AML-193 (cell line): ENCODE measurements at regions not wholly inside any gene's neighbourhood (a gene's known extent, or its start where the extent isn't known, plus 50 kb on each side); places are given as distances from the start of the nearest gene placed in this dataset.
"Not testable (repeated sequence)": the region's sequence is repeated elsewhere in the genome, so short reads cannot be mapped to it uniquely, and the experiment has no call there.

ENCODE experiments used
- DNase-seq, 2 experiments: peaks; one replicate each; lab custom pipeline; 2025; lab: John Stamatoyannopoulos, UW

- DNase-seq = no peak
Measured at GRCh38 chr6:154602296-154602695, 91.8 kb upstream of the CNKSR3 start.

- DNase-seq = no peak
Measured at GRCh38 chr6:154602708-154603107, 92.2 kb upstream of the CNKSR3 start.

- no peak for DNase-seq
Measured at GRCh38 chr6:154604119-154604518, 93.6 kb upstream of the CNKSR3 start.

GRCh38 chr6:154605178-154605881 lies 94.8 kb upstream of the CNKSR3 start:
- no peak for DNase-seq

DNA sequence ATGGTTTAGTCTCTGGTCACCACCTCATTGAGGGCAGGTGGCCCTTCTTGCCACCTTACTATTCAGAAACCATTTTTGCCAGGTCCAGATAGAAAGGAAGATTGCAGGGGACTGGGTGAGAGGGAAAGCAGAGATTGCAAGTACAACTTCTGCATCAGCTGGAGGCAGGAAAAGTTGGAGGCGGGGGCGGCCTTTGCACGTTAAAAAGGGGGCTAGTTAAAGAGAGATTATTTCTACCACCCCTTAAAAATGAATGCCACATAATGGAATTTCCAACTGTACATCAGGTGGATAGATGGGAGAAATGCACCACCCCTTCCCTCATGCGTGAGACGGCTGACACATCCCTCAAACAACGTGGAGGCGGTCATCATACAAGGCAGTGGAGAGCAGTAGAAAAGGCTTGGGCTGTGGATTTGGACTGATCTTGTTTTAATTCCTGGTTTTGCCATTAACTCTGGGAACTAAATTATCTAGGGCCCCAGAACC lies 95.4 kb upstream of the CNKSR3 start:
- DNase-seq = no peak

DNA sequence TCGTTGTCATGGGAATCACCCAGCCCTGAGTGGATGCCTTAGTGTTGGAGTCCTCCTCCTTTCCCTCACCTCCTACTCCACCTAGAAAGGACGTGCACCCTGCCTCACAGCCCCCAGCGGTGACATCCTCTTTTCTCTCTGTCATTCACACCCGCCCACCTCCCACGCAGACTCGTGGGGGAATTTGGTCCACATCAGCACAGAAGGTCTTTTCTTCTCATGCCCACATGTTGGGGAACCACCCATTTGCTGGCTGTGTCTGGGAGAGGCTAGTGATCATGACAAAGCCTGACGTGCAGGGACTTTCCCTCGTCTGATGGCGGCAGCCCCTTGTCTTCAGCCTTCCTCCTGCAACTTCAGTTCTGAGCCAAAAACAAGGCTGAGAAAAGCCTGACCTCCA lies 96.0 kb upstream of the CNKSR3 start:
- DNase-seq = no peak

DNA sequence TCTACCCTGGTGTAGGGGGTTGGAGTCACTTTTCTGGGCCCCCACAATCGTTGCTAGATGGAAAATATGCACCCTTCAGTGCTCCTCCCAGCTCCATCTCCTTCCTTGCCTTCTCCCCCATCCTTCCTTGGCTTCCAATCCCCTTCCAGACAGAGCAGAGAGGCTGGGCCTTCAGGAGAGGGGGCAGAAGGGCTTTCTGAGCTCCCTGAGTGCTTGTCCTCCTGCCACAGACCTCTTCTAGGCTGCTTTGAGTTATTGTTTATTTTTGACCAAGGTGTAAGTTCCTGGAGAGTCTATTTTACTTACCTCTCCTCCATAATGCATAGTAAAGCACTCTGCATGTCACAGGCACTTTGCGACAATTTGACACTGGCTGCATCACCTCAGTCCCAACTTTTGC lies 96.4 kb upstream of the CNKSR3 start:
- no peak for DNase-seq

DNA sequence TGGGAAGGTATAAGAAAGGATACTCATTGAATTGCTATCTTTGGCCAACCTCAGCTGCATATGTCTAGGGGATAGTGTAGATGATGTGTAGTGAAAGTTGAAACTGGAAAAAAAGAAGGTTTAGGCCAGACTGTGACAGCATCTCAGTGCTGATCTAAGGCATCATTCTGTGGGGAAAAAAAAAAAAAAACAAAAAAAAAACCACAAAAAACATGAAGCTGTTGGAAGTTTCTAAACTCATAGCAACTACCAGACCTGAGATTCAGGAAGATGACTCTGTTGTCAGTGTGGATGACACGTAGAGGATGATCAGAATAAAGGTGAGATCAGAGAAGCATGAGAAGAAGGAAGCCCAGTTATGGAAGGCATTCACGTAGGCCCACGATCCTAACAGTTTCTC lies 100.8 kb upstream of the CNKSR3 start:
- no peak for DNase-seq

DNA sequence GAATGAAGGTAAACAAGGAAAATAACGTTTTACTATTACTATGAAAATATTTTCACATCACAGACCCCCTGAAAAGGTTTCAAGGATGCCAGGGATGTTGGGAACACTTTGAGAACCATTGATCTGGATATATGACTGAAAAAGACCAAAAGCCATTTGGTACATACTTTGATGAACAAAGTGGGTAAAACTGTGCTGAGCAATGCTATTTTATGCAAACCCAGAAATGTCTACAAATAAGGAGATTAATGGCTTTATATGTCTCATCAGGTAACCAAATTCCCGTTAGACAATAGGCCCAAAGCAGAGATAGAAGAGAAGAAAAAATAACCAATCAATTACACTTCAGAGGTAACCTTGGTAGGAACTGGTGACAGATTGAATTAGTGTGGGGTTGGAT lies 101.4 kb upstream of the CNKSR3 start:
- no peak for DNase-seq

GRCh38 chr6:154613137-154613676 lies 102.7 kb upstream of the CNKSR3 start:
- no peak for DNase-seq

DNA sequence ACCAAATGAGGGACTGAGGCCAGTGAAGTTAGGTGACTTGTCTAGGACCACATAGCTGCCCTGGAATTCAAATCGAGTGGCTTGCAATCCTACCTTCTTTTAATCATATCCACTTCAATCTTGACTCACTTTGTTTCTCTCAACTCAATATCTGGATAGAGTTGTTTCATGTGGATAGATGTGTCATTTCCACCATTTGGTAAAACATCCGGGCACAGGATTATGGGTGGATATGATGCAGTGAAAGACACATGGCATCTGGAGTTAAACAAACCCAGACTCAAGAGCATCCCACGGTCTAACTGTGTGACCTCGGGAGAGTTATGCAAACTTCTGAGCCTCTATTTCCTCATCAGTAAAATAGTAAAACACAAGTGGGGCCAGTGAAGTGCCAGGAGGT lies 103.6 kb upstream of the CNKSR3 start:
- DNase-seq = no peak

- DNase-seq = no peak
Measured at GRCh38 chr6:154614641-154615040, 104.2 kb upstream of the CNKSR3 start.

DNA sequence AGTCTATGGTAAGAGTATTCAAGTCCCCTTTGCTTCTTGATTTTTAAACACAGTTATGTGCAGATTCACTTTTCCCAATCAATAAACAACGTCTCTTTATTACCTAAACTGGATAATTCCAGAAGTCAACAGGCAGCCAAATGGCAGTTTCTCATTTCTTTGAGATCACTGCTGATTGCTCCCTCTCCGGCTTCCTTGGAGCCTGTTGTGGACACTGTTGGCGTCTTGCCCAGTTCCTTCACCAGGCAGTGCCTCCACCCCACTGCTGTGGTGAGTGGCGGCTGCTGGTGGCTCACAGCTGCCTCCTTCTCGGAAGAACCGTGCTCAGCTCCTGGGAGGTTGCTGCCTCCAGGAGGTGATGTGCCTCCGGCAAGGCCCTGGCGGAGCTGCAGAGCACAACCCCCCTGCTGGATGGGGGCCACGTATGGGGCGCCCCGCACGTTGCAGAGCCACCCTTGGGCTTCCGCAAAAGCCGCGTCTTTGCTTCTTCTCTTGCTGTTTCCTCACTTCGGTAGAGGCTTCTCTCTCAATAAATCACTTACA lies 105.1 kb upstream of the CNKSR3 start:
- DNase-seq = no peak

DNA sequence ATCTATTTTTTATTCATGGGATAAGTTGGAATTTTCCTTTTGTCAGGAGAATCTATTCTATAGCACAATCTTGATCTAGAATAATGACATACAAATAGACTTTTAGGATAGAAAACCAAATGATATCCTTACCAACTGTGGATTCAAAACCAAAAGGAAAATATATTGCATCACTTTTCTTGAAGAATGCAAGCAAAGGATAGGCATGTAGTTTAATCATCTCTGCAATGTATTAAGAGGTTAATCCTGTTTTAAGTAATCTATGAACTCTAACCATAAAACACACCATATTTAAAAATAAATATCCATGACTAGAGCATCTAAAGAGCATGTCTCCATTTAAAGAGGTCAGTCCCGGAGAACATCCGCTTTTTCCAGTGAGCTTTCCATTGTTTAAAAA lies 106.7 kb upstream of the CNKSR3 start:
- DNase-seq = no peak

GRCh38 chr6:154619146-154619545 lies 108.7 kb upstream of the CNKSR3 start:
- no peak for DNase-seq

DNA sequence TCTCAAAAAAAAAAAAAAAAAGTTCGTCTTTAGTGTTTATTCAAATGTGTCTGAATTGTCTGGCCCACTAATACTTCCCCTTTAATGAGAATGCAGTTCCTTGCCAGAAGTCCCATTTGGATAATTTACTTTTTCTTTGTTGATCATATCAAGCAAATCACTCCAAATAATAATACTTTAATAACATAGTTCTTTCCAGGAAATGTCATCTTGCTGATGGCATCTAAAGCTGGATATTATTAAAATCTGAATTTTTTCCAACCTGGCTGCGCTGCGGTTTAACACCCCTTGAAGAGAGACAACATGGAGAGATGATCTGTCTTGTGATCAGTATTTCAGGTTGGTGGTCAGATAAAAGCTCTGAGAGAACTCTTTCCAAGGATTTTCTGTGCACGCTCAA lies 111.2 kb upstream of the CNKSR3 start:
- no peak for DNase-seq

- DNase-seq = no peak
Measured at GRCh38 chr6:154622618-154623336, 110.4 kb upstream of the SCAF8 start.

DNA sequence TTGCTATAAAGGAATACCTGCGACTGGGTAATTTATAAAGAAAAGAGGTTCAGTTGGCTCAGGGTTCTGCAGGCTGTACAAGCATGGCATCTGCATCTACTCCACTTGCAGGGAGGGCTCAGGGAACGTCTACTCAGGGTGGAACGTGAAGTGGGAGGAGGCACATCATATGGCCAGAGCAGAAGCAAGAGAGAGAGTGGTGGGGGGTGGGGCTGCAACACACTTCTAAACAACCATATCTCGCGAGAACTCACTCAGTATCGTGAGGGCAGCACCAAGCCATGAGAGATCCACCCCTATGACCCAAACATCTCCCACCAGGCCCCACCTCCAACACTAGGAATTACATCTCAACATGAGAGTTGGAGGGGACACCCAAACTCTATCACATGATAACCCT lies 109.8 kb upstream of the SCAF8 start:
- no peak for DNase-seq

DNA sequence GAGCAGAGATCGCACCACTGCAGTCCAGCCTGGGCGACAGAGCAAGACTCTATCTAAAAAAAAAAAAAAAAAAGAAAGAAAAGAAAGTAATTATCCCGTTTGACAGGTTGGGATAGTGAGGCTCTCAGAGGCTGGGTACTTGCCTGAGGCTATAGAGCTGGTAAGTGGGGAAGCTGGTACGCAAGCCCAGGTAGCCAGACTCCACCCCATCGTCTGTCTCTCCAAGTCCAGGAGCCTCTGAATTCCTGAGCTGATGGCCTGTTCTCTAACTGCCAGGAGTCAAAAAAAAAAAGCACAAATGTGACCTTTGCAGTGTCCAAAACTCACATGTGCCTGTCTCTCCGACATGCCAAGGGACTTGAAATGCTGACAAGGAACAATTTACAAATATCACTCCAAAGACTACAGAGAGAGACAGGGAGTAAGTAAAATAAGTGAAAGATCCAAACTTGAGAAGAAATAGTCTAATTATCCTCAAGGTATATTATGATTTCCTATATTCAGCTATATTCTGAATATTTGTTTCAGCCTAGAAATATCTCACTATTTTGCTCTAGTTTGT lies 109.1 kb upstream of the SCAF8 start:
- no peak for DNase-seq

- not testable (repeated sequence) for DNase-seq
Measured at GRCh38 chr6:154624727-154625126, 108.5 kb upstream of the SCAF8 start.

DNA sequence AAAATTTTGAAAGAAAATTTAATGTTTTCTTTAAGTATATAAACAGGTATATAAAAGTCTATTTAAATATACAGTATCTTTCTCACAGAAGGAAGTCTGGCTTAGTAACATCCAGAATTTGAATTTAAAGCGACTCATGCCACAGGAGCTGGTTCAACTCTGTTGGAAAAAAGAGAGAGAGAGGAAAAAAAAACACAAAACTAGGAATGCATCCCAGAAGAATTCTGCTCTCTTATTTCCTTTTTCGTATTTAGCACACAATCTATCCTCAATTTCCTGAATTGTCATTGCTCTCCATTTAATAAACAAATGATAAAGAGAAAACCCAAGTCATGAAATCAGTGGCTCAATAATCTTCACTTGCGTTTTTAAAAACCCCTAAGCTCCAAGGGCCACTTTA lies 107.5 kb upstream of the SCAF8 start:
- DNase-seq = no peak

DNA sequence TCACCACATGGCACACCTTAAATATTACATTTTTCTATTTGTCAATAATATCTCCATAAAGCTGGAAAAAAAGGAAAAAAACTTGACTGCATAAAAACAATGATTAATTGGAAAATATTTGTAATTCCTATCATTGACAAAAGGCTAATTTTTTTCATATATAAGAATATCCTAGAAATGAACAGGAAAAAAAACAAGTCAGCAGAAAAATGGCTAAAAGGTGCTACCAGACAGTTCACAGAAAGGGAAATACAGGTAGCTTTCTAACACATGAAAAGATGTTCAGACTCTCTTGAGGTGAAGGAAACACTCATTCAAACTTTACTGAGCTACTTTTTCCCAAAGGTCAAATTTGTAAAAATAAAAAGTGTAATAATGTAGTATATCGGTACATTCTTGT lies 104.1 kb upstream of the SCAF8 start:
- no peak for DNase-seq

GRCh38 chr6:154632119-154632518 lies 101.1 kb upstream of the SCAF8 start:
- DNase-seq = no peak
